Loucy (cell line): ENCODE measurements at regions not wholly inside any gene's neighbourhood (a gene's known extent, or its start where the extent isn't known, plus 50 kb on each side); places are given as distances from the start of the nearest gene placed in this dataset.

Source experiments
- H2AFZ ChIP-seq: fragments of 200-600 bp; sonication (generic); 2 replicates; pipeline ENCODE4 v1.6.0; 2016; ENCODE audit warnings: antibody characterized with exemption, mild to moderate bottlenecking, low read length, moderate library complexity
- H3F3A ChIP-seq: fragments of 200-600 bp; 2 replicates; pipeline ENCODE4 v1.6.0; 2016; ENCODE audit warnings: antibody characterized with exemption, low read depth, mild to moderate bottlenecking
- H3K27me3 ChIP-seq: fragments of 200-600 bp; sonication (generic); 2 replicates; pipeline ENCODE4 v1.6.1; 2014; ENCODE audit warnings: low read length, mild to moderate bottlenecking; ENCODE audit not compliant: insufficient read depth, poor library complexity, severe bottlenecking
- H3K36me3 ChIP-seq: fragments of 200-600 bp; sonication (generic); 2 replicates; pipeline ENCODE4 v1.6.1; 2016; ENCODE audit warnings: low read length; ENCODE audit not compliant: insufficient read depth
- H3K4me1 ChIP-seq: fragments of 200-600 bp; sonication (generic); 2 replicates; pipeline ENCODE4 v1.5.1; 2014; ENCODE audit warnings: low read length, mild to moderate bottlenecking; ENCODE audit not compliant: insufficient read depth, poor library complexity, severe bottlenecking
- H3K4me2 ChIP-seq: fragments of 200-600 bp; sonication (generic); 2 replicates; pipeline ENCODE4 v1.6.0; 2014; ENCODE audit warnings: antibody characterized with exemption, low read length, low read depth, mild to moderate bottlenecking; ENCODE audit not compliant: poor library complexity, severe bottlenecking
- H3K4me3 ChIP-seq: fragments of 200-600 bp; sonication (generic); 2 replicates; pipeline ENCODE4 v1.5.1; 2014; ENCODE audit warnings: low read length, mild to moderate bottlenecking, mixed read lengths; ENCODE audit not compliant: poor library complexity, severe bottlenecking
- H3K79me2 ChIP-seq: fragments of 200-600 bp; sonication (generic); 2 replicates; pipeline ENCODE4 v1.6.1; 2014; ENCODE audit warnings: low read length; ENCODE audit not compliant: insufficient read depth
- H3K9ac ChIP-seq: fragments of 200-600 bp; sonication (generic); 2 replicates; pipeline ENCODE4 v1.6.0; 2014; ENCODE audit warnings: mild to moderate bottlenecking, low read depth, low read length, moderate library complexity; ENCODE audit not compliant: poor library complexity, severe bottlenecking
- H3K9me2 ChIP-seq: fragments of 200-600 bp; sonication (generic); replicated peaks from 2 replicates; pipeline ENCODE4 v1.6.1; 2016; ENCODE audit warnings: low read depth, low read length, mixed read lengths
- H3K9me3 ChIP-seq: fragments of 200-600 bp; sonication (generic); 2 replicates; pipeline ENCODE4 v1.6.1; 2014; ENCODE audit warnings: mild to moderate bottlenecking, antibody characterized with exemption, low read length, low read depth; ENCODE audit not compliant: insufficient read depth
- H4K20me1 ChIP-seq: fragments of 200-600 bp; sonication (generic); 2 replicates; pipeline ENCODE4 v1.6.0; 2014; ENCODE audit warnings: antibody characterized with exemption, low read length, mild to moderate bottlenecking; ENCODE audit not compliant: insufficient read depth, poor library complexity, severe bottlenecking
- EZH2phosphoT487 ChIP-seq: fragments of 200-600 bp; IDR thresholded peaks from 2 replicates; pipeline ENCODE4 v1.6.1; 2018; ENCODE audit warnings: antibody characterized with exemption, mild to moderate bottlenecking, moderate library complexity, borderline replicate concordance
- TF ChIP-seq, protein P1 (sequence below): fragments of 200-600 bp; sonication (generic); conservative IDR thresholded peaks from 2 replicates; pipeline ENCODE4 v1.5.1; 2014; ENCODE audit warnings: mild to moderate bottlenecking, antibody characterized with exemption, low read length

- Histone ChIP-seq H3F3A (no peaks in the 10 kb centered on the region), H3K4me2 (no peak overlapping the region), H4K20me1 (no peaks in the 10 kb centered on the region), H3K4me1 (no peaks in the 10 kb centered on the region), H3K9me2 (no peaks in the 10 kb centered on the region), H3K9me3 (no peaks in the 10 kb centered on the region), H3K27me3 (no peaks in the 10 kb centered on the region), H3K9ac (no peak overlapping the region), H3K36me3 (no peaks in the 10 kb centered on the region), H2AFZ (peak overlapping the region; percentile 77; the same call in 1 of the 2 replicates), H3K4me3 (no peak overlapping the region), H3K79me2 (no peaks in the 10 kb centered on the region)
- no peak for TF ChIP-seq EZH2phosphoT487
- TF ChIP-seq, protein P1, sequence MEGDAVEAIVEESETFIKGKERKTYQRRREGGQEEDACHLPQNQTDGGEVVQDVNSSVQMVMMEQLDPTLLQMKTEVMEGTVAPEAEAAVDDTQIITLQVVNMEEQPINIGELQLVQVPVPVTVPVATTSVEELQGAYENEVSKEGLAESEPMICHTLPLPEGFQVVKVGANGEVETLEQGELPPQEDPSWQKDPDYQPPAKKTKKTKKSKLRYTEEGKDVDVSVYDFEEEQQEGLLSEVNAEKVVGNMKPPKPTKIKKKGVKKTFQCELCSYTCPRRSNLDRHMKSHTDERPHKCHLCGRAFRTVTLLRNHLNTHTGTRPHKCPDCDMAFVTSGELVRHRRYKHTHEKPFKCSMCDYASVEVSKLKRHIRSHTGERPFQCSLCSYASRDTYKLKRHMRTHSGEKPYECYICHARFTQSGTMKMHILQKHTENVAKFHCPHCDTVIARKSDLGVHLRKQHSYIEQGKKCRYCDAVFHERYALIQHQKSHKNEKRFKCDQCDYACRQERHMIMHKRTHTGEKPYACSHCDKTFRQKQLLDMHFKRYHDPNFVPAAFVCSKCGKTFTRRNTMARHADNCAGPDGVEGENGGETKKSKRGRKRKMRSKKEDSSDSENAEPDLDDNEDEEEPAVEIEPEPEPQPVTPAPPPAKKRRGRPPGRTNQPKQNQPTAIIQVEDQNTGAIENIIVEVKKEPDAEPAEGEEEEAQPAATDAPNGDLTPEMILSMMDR = no peak
These were observed 1035.7 kb downstream of the ZPLD1 start for GRCh38 chr3:103470498-103470897.

DNA sequence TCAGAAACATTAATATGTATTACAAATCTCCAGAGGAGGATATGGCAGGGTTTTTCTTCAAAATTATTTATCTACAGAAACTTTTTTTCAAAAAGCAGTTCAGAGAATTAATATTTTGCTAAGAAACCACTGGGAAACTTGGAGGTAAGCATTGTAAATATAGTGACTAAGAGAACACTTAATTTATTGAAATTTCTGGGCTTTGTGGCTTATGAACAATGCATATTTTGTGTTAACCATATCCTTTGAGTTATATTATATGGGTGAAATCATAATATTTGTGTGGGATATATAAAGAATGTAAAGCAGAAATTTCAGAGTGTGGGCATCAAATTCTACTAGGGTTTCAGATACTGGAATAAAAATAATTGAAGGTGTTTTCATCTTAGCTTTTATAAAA is 1059.2 kb downstream of the ZPLD1 start:
- no peaks in the 10 kb centered on the region for H3K9me2 ChIP-seq
- H3K9me3 ChIP-seq = no peaks in the 10 kb centered on the region
- no peak overlapping the region for H3K4me3 ChIP-seq
- H3K4me1 ChIP-seq = no peaks in the 10 kb centered on the region
- H3K36me3 ChIP-seq = no peaks in the 10 kb centered on the region
- no peak overlapping the region for H3K4me2 ChIP-seq
- no peaks in the 10 kb centered on the region for H3K27me3 ChIP-seq
- no peaks in the 10 kb centered on the region for H3F3A ChIP-seq
- no peak overlapping the region for H3K9ac ChIP-seq
- no peaks in the 10 kb centered on the region for H4K20me1 ChIP-seq
- no peaks in the 10 kb centered on the region for H3K79me2 ChIP-seq
- TF ChIP-seq, protein P1 = no peak
- TF ChIP-seq EZH2phosphoT487 = no peak
- H2AFZ ChIP-seq = no peak overlapping the region

- H3K4me3 ChIP-seq = no peak overlapping the region
- H3K4me2 ChIP-seq = no peak overlapping the region
- no peaks in the 10 kb centered on the region for H3K36me3 ChIP-seq
- no peaks in the 10 kb centered on the region for H3K4me1 ChIP-seq
- H3K27me3 ChIP-seq = no peaks in the 10 kb centered on the region
- H4K20me1 ChIP-seq = no peaks in the 10 kb centered on the region
- H3K9ac ChIP-seq = no peak overlapping the region
- no peaks in the 10 kb centered on the region for H3F3A ChIP-seq
- H3K9me3 ChIP-seq = no peaks in the 10 kb centered on the region
- TF ChIP-seq, protein P1 = no peak
- TF ChIP-seq EZH2phosphoT487 = no peak
- no peak overlapping the region for H2AFZ ChIP-seq
- no peaks in the 10 kb centered on the region for H3K79me2 ChIP-seq
- no peaks in the 10 kb centered on the region for H3K9me2 ChIP-seq
These were observed 1059.7 kb downstream of the ZPLD1 start for GRCh38 chr3:103494512-103494911.
